Activated B cell treated with CpG ODN at 0.5 μM for 24 hours (primary cell): ENCODE measurements at regions not wholly inside any gene's neighbourhood (a gene's known extent, or its start where the extent isn't known, plus 50 kb on each side); places are given as distances from the start of the nearest gene placed in this dataset.

Experiments
- ATAC-seq: fragments of 200-7000 bp; cut with Tn5 transposase; one replicate; pipeline ENCODE4 v1.10.0; 2021; ENCODE audit warnings: low read depth, mild to moderate bottlenecking, moderate library complexity
- CTCF ChIA-PET: fragments of 350-600 bp; sonication (Branson Sonifier 250); formaldehyde crosslinking; loops from one replicate; lab custom pipeline; 2021; ENCODE audit warnings: antibody characterized with exemption; lab: Charles Lee
- POLR2A ChIA-PET: fragments of 350-600 bp; sonication (Branson Sonifier 250); formaldehyde crosslinking; loops from one replicate; lab custom pipeline; 2021; ENCODE audit warnings: antibody characterized with exemption; lab: Charles Lee
- DNase-seq: peaks from one replicate; pipeline ENCODE4 v3.0.0; 2022
- H3K27ac Mint-ChIP-seq: one replicate; pipeline ENCODE4 v1.8.0; 2020; ENCODE audit warnings: mixed read lengths
- H3K27me3 Mint-ChIP-seq: one replicate; pipeline ENCODE4 v1.8.0; 2021; ENCODE audit warnings: mixed read lengths
- H3K36me3 Mint-ChIP-seq: one replicate; pipeline ENCODE4 v1.8.0; 2021; ENCODE audit warnings: low read depth, mixed read lengths
- H3K4me1 Mint-ChIP-seq: one replicate; pipeline ENCODE4 v1.8.0; 2021; ENCODE audit warnings: mixed read lengths
- H3K4me3 Mint-ChIP-seq: one replicate; pipeline ENCODE4 v1.8.0; 2020; ENCODE audit warnings: mild to moderate bottlenecking, mixed read lengths
- H3K9me3 Mint-ChIP-seq: one replicate; pipeline ENCODE4 v1.8.0; 2020; ENCODE audit warnings: mixed read lengths
- intact Hi-C: fragments of 100-400 bp; cut with micrococcal nuclease; formaldehyde crosslinking; loops from one replicate; pipeline ENCODE4 v1.15.1; 2024
- TF ChIP-seq, protein P1 (sequence below): fragments of 200-600 bp; IDR thresholded peaks from one replicate; pipeline ENCODE4 v1.8.0; 2022; ENCODE audit warnings: antibody characterized with exemption, mild to moderate bottlenecking

DNA sequence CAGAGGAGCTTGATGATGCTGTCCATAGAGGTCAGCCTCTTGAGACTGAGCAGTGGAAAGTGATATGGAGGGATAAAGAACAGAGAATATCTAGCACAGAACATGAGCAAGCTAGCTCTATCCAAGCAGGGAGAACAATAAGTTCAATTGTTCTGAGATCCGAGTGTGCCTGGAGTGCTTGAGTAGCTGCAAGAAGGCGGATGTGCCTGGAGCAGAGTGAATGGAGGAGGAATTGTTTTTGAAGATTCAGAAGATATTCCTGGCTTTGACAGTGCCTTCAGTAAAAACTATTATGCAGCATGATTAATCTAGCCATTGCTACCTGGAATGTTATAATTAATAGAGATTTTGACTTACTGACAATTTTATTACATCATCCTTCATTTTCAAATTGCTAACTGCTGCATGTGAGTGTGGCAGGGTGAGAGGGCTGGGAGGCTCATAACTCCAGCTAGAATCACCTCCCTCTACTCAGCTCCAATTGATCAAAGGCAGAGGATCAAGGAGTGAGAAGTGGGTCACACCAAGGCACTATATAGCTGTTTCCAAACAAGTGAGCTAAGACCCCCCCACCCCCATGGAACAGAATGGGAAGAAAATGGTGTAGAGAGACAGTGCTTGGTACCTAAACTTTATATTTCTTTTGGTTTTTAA is 302.8 kb downstream of the ADRA2A start:
- ATAC-seq (no peak), DNase-seq (no peak)
- intact Hi-C loops, result no loop called here
- H3K4me3 Mint-ChIP-seq, result no peak overlapping the region
- H3K4me1 Mint-ChIP-seq, result no peaks in the 10 kb centered on the region
- H3K36me3 Mint-ChIP-seq, result no peaks in the 10 kb centered on the region
- CTCF ChIA-PET, result no interaction called here
- peaks cover 6% of the 10 kb centered on the region for H3K9me3 Mint-ChIP-seq
- TF ChIP-seq, protein P1, sequence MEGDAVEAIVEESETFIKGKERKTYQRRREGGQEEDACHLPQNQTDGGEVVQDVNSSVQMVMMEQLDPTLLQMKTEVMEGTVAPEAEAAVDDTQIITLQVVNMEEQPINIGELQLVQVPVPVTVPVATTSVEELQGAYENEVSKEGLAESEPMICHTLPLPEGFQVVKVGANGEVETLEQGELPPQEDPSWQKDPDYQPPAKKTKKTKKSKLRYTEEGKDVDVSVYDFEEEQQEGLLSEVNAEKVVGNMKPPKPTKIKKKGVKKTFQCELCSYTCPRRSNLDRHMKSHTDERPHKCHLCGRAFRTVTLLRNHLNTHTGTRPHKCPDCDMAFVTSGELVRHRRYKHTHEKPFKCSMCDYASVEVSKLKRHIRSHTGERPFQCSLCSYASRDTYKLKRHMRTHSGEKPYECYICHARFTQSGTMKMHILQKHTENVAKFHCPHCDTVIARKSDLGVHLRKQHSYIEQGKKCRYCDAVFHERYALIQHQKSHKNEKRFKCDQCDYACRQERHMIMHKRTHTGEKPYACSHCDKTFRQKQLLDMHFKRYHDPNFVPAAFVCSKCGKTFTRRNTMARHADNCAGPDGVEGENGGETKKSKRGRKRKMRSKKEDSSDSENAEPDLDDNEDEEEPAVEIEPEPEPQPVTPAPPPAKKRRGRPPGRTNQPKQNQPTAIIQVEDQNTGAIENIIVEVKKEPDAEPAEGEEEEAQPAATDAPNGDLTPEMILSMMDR, result no peak
- POLR2A ChIA-PET, result no interaction called here
- H3K27ac Mint-ChIP-seq, result no peak overlapping the region
- H3K27me3 Mint-ChIP-seq, result peaks cover 2% of the 10 kb centered on the region

DNA sequence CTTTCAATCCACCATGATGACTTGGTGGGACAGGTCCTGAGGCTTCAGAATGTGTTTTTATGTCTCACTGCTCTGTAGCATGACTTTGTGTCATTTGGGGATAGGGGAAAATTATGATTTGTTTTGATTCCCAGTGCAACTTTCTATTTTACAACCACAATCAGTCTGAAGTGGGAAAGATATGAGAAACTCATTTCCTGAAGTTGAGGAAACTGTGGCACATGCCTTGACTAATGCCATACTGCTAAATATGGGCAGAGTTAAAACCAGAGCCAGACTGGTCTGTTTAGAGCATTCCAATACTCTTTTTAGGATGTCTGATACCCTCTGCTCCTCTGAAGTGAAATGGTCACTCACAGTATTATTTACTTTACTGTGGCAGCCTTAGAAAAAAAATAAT is 307.7 kb downstream of the ADRA2A start:
- H3K36me3 Mint-ChIP-seq, result no peaks in the 10 kb centered on the region
- H3K27ac Mint-ChIP-seq, result no peak overlapping the region
- peaks cover 6% of the 10 kb centered on the region for H3K9me3 Mint-ChIP-seq
- H3K4me1 Mint-ChIP-seq, result no peaks in the 10 kb centered on the region
- H3K4me3 Mint-ChIP-seq, result no peak overlapping the region
- TF ChIP-seq, protein P1, result no peak
- POLR2A ChIA-PET, result no interaction called here
- ATAC-seq (no peak), DNase-seq (no peak)
- intact Hi-C loops, result no loop called here
- peaks cover 7% of the 10 kb centered on the region for H3K27me3 Mint-ChIP-seq
- CTCF ChIA-PET, result no interaction called here

DNA sequence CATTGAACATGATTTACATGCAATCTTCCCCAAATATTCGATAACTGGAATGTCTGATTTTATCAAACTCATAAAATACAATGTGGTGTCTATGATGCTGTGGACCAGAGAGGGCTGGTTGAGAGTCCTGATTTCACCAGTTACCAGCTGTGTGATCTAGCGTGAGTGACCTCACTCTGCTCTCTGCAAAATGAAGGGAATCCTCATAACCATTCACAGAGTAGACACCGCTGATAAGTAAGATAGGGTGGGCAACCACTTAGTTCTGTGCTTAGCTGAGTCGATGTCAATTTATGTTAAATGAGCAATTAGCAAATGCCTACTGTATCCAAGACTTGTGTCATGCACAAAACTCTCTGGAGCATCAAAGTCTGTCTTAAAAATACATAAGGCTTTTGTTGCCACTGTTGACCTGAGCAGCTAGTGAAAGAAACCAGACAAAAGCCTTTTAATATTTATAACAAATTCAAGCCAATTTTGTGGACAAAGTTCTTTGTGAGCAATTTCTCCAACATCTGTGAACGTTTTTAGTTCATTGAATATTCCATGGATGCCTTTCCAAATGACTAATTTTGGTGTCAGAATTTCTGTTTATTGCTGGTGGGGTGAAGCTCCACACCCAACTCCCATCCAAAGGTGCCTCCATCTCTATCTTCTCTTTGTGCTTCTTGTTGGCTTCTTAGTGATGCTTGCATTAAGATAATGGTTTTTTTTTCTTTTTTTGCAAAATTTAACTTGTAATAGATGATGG is 314.2 kb downstream of the ADRA2A start:
- peaks cover 4% of the 10 kb centered on the region for H3K27me3 Mint-ChIP-seq
- no peaks in the 10 kb centered on the region for H3K36me3 Mint-ChIP-seq
- no peak overlapping the region for H3K4me3 Mint-ChIP-seq
- no peak for DNase-seq
- POLR2A ChIA-PET, result no interaction called here
- CTCF ChIA-PET, result no interaction called here
- ATAC-seq, result no peak
- no peak overlapping the region for H3K27ac Mint-ChIP-seq
- no peaks in the 10 kb centered on the region for H3K9me3 Mint-ChIP-seq
- intact Hi-C loops, result no loop called here
- TF ChIP-seq, protein P1, result no peak
- H3K4me1 Mint-ChIP-seq, result no peaks in the 10 kb centered on the region

DNA sequence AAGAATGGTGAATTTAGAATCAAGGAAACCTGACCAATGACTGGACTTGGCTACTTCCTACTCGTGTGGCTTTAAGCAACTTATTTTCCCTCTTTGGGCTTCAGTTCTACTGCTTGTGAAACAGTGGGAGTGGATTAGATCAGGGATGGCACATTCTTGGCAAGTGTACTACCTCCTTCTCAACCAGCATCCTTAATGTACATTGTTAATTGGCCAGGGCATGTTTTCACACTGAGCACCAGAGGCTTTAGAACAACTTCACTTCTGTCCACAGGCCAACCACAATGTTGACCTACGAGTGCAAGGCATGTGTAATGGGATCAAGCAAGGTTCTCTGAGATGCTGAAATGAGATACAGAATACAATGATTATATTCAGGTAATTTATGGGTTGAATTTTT is 315.3 kb downstream of the ADRA2A start:
- ATAC-seq (no peak), DNase-seq (no peak)
- Mint-ChIP-seq H3K36me3 (no peaks in the 10 kb centered on the region), H3K9me3 (no peaks in the 10 kb centered on the region), H3K4me1 (no peaks in the 10 kb centered on the region), H3K27ac (no peak overlapping the region), H3K4me3 (no peak overlapping the region), H3K27me3 (peaks cover 3% of the 10 kb centered on the region)
- TF ChIP-seq, protein P1, result no peak
- CTCF ChIA-PET, result no interaction called here
- intact Hi-C loops, result no loop called here
- POLR2A ChIA-PET, result no interaction called here

DNA sequence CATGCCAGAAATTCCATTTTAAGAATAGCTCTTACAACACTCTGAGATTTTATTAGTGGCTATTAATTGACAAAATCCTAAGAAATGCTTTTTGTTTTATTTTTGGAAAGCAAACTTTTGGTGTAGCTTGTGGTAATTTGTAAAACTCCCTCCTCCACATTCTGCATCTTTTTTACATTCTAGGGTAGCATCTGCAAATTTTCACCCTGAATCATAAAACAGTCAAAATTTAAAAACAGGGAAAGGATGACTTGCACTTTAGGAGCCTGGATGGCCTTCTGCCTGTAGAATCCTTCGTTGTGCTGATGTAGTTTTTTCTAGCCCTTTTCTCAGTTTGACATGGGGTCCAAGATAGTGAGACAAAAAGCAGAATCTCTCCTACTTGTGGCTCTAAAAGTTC is 316.1 kb downstream of the ADRA2A start:
- Mint-ChIP-seq H3K27me3 (no peaks in the 10 kb centered on the region), H3K36me3 (no peaks in the 10 kb centered on the region), H3K9me3 (no peaks in the 10 kb centered on the region), H3K4me1 (no peaks in the 10 kb centered on the region), H3K27ac (no peak overlapping the region), H3K4me3 (no peak overlapping the region)
- intact Hi-C loops, result no loop called here
- TF ChIP-seq, protein P1, result no peak
- ATAC-seq, result no peak
- ChIA-PET POLR2A (no interaction called here), CTCF (no interaction called here)
- no peak for DNase-seq
